K562 (cell line): ENCODE measurements at regions not wholly inside any gene's neighbourhood (a gene's known extent, or its start where the extent isn't known, plus 50 kb on each side); places are given as distances from the start of the nearest gene placed in this dataset.
"Not testable (repeated sequence)": the region's sequence is repeated elsewhere in the genome, so short reads cannot be mapped to it uniquely, and the experiment has no call there.

Experiments used
- ATAC-seq: fragments of 200-7000 bp; cut with Tn5 transposase; 3 replicates; pipeline ENCODE4 v1.9.1; 2020; ENCODE audit warnings: moderate library complexity
- BruUV-seq: library from RNA; stranded (reverse); fragments of 400-500 nt; replicated peaks from 2 replicates; lab custom pipeline; 2021; lab: Mats Ljungman, UMichigan
- CTCF ChIA-PET: fragments of 300-600 bp; formaldehyde crosslinking; extraction: SDS; loops from one replicate; lab custom pipeline; 2021; ENCODE audit warnings: low intra/inter-chr PET ratio; lab: Yijun Ruan, JAX
- POLR2A ChIA-PET: fragments of 300-600, 350-650 bp; sonication (Branson Sonifier 250); formaldehyde crosslinking; extraction: SDS; loops from one replicate; lab custom pipeline; 2021; ENCODE audit warnings: antibody characterized with exemption, inconsistent platforms; lab: Yijun Ruan, JAX
- DNase-seq, 4 experiments: peaks; one replicate each; pipeline versions ENCODE4 v3.0.0 to v3.0.0-alpha.2; 2011 to 2018; ENCODE audit warnings: low spot score in 3 of 4, mixed read lengths in 3 of 4; ENCODE audit errors: extremely low read depth in 1 of 4
- FAIRE-seq: peaks from 2 replicates; lab custom pipeline; 2011; peaks lifted over from hg19 to GRCh38; lab: Jason Lieb, UNC
- H2AFZ ChIP-seq: 2 replicates; pipeline ENCODE4 v1.6.0; 2011; ENCODE audit warnings: low read depth, low read length, control low read depth, inconsistent platforms
- H3K27ac ChIP-seq: fragments of 200-600 bp; 3 replicates; pipeline ENCODE4 v1.8.0; 2011; ENCODE audit warnings: low read depth, mild to moderate bottlenecking, control low read depth, inconsistent platforms, low read length, moderate library complexity, mixed read lengths; ENCODE audit errors: extremely low read depth
- H3K27me3 ChIP-seq, 2 experiments: fragments of 300-600 bp in 1 of 2; 2 replicates in 1 of 2; 3 replicates in 1 of 2; pipeline versions ENCODE4 v1.6.0 to v1.8.0; 2011; ENCODE audit warnings: inconsistent platforms in 2 of 2, low read length in 2 of 2, mild to moderate bottlenecking in 1 of 2, mixed read lengths in 1 of 2, moderate library complexity in 1 of 2; ENCODE audit not compliant: control insufficient read depth in 2 of 2, insufficient read depth in 2 of 2
- H3K36me3 ChIP-seq: fragments of 300-600 bp; 3 replicates; pipeline ENCODE4 v1.8.0; 2011; ENCODE audit warnings: mild to moderate bottlenecking, low read length, inconsistent platforms; ENCODE audit not compliant: control insufficient read depth, insufficient read depth
- H3K4me1 ChIP-seq, 2 experiments: fragments of 200-600 bp in 1 of 2; replicated peaks in 1 of 2; 2 replicates in 1 of 2; 3 replicates in 1 of 2; pipeline versions ENCODE4 v1.5.1 to v1.8.0; 2011; ENCODE audit warnings: inconsistent platforms in 2 of 2, low read length in 2 of 2, mild to moderate bottlenecking in 1 of 2, mixed read lengths in 1 of 2, moderate library complexity in 1 of 2; ENCODE audit not compliant: control insufficient read depth in 2 of 2, insufficient read depth in 2 of 2
- H3K4me2 ChIP-seq: 2 replicates; pipeline ENCODE4 v1.6.1; 2011; ENCODE audit warnings: low read length, control low read depth, inconsistent platforms, mixed read lengths; ENCODE audit not compliant: insufficient read depth
- H3K4me3 ChIP-seq: fragments of 200-600 bp; sonication (generic), shearing (Covaris generic); 2 replicates; pipeline ENCODE4 v1.5.1; 2016; ENCODE audit warnings: control low read depth, inconsistent platforms
- H3K79me2 ChIP-seq: fragments of 200-600 bp; 3 replicates; pipeline ENCODE4 v1.8.0; 2011; ENCODE audit warnings: low read length, inconsistent platforms; ENCODE audit not compliant: control insufficient read depth, insufficient read depth
- H3K9ac ChIP-seq, 2 experiments: 2 replicates each; pipeline versions ENCODE4 v1.6.0 to v1.6.1; 2011; ENCODE audit warnings: low read depth in 2 of 2, low read length in 2 of 2, control low read depth in 1 of 2, inconsistent platforms in 1 of 2, mild to moderate bottlenecking in 1 of 2, mixed read lengths in 1 of 2; ENCODE audit not compliant: insufficient read depth in 1 of 2
- H3K9me1 ChIP-seq: one replicate; pipeline ENCODE4 v1.6.0; 2011; ENCODE audit warnings: inconsistent platforms, mild to moderate bottlenecking, low read length, moderate library complexity; ENCODE audit not compliant: control insufficient read depth, insufficient read depth
- H3K9me3 ChIP-seq: replicated peaks from 2 replicates; pipeline ENCODE4 v1.5.1; 2011; ENCODE audit warnings: low read depth, low read length, inconsistent platforms; ENCODE audit not compliant: control insufficient read depth, insufficient read depth
- H4K20me1 ChIP-seq: replicated peaks from 2 replicates; pipeline ENCODE4 v1.6.1; 2011; ENCODE audit warnings: low read length, inconsistent platforms, mixed read lengths; ENCODE audit not compliant: control insufficient read depth, insufficient read depth
- BACH1 ChIP-seq: fragments of 200-800 bp; sonication (Bioruptor generic); IDR thresholded peaks from 2 replicates; pipeline ENCODE4 v1.6.1; 2016; ENCODE audit warnings: missing genetic modification characterization, missing compliant biosample characterization
- BHLHE40 ChIP-seq: IDR thresholded peaks from 2 replicates; pipeline ENCODE4 v1.6.1; 2011; ENCODE audit warnings: low read length, improper control_type of control experiment
- HMGN3 ChIP-seq: IDR thresholded peaks from 2 replicates; pipeline ENCODE4 v1.6.1; 2011; ENCODE audit warnings: borderline replicate concordance, low read depth, mild to moderate bottlenecking, mixed read lengths, low read length; ENCODE audit not compliant: insufficient read length; ENCODE audit errors: extremely low read depth
- MBD2 ChIP-seq: sonication (generic); IDR thresholded peaks from 2 replicates; pipeline ENCODE4 v1.6.1; 2016; ENCODE audit warnings: low read depth, borderline replicate concordance
- ZFP36 ChIP-seq: fragments of 150-350 bp; IDR thresholded peaks from 2 replicates; pipeline ENCODE4 v1.6.1; 2018; ENCODE audit warnings: low read length, low read depth; ENCODE audit not compliant: partially characterized antibody
- ZNF766 ChIP-seq: fragments of 200-800 bp; sonication (Bioruptor generic); conservative IDR thresholded peaks from 2 replicates; pipeline ENCODE4 v1.6.1; 2016; ENCODE audit warnings: missing genetic modification characterization, missing compliant biosample characterization
- WGBS: fragments of 100-300 bp; shearing (Covaris generic); methylation state at CpG from one replicate; pipeline ENCODE4 v1.1.6; 2016; ENCODE audit warnings: low coverage, mixed read lengths; ENCODE audit not compliant: insufficient coverage; ENCODE audit errors: missing lambda C conversion rate; 5-methylcytosine and 5-hydroxymethylcytosine counted together
- in situ Hi-C: fragments of 300-500 bp; cut with MboI; formaldehyde crosslinking; loops from 4 replicates; pipeline ENCODE4 v1.15.0; 2018; ENCODE audit warnings: inconsistent platforms, mixed read lengths
- intact Hi-C: fragments of 100-400 bp; cut with micrococcal nuclease; formaldehyde crosslinking; loops from 2 replicates; pipeline ENCODE4 v1.14.2; 2022
- TF ChIP-seq, protein P1 (sequence below): fragments of 250-450 bp; sonication (Bioruptor Pico); IDR thresholded peaks from 2 replicates; pipeline ENCODE4 v1.9.0; 2021; ENCODE audit warnings: mild to moderate bottlenecking, inconsistent platforms

DNA sequence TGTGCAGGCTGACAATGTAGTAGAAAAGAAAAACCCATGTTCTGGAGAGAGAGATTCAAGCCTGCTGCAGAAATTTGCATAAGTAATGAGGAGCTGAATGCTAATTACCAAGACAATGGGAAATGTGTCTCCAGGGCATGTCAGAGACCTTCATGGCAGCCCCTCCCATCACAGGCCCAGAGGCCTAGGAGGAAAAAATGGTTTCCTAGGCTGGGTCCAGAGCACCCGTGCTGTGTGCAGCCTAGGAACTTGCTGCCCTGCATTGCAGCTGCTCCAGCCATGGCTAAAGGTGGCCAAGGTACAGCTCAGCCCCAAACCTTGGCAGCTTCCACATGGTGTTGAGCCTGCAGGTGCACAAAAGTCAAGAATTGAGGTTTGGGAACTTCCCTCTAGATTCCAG is 402.3 kb downstream of the PRR32 start:
- FAIRE-seq, POLR2A ChIA-PET, H4K20me1 ChIP-seq, DNase-seq, H3K4me1 ChIP-seq, BruUV-seq, H3K4me3 ChIP-seq, H3K9ac ChIP-seq, CTCF ChIA-PET, intact Hi-C loops, H3K79me2 ChIP-seq, H3K27me3 ChIP-seq, H3K4me2 ChIP-seq, H3K27ac ChIP-seq, H2AFZ ChIP-seq, ATAC-seq, H3K9me3 ChIP-seq, H3K9me1 ChIP-seq, in situ Hi-C loops, H3K36me3 ChIP-seq: not testable (repeated sequence)
- peak; percentile 30 for TF ChIP-seq ZFP36
- WGBS = 0% methylated on average over 1 of the region's 1 CpG

DNA sequence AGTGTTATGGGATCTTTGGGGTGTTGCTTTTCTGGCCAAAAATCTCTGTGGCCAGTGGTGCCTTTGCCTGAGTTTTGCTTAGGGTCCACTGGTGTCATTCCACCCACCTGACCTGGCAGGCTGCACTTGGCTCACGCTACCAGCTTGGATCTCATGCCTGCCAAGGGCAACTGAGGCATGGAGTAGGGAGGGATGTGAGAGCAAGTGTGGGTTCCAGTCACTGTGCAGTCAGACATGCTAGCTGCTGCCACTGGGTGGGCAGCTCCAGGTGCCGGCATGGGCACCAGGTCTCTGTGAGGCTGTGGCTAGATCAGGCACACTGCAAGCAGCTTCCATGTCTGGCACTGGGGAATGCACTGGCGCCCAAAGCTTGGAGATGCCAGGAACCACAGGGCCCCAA is 424.1 kb downstream of the PRR32 start:
- H3K4me2 ChIP-seq = no peak overlapping the region
- POLR2A ChIA-PET = no interaction called here

More for the DNA sequence above, 424.1 kb downstream of the PRR32 start:
- Histone ChIP-seq H3K36me3 (no peaks in the 10 kb centered on the region), H3K27ac (no peak overlapping the region), H3K9ac (no peak overlapping the region), H3K9me1 (no peaks in the 10 kb centered on the region), H3K4me1 (no peaks in the 10 kb centered on the region), H3K27me3 (no peaks in the 10 kb centered on the region), H3K9me3 (no peaks in the 10 kb centered on the region), H2AFZ (no peak overlapping the region), H3K79me2 (no peaks in the 10 kb centered on the region), H3K4me3 (no peak overlapping the region), H4K20me1 (no peaks in the 10 kb centered on the region)
- CTCF ChIA-PET = no interaction called here
- WGBS = 0% methylated on average over 2 of the region's 3 CpGs
- in situ Hi-C loops = no loop called here
- intact Hi-C loops = no loop called here
- BruUV-seq = no TSS peak
- FAIRE-seq (no peak), DNase-seq (no peak), ATAC-seq (no peak)
- TF ChIP-seq BACH1 (tag) (no peak), BHLHE40 (no peak), MBD2 (no peak), HMGN3 (no peak), ZNF766 (CRISPR knock-in tag) (no peak)
- TF ChIP-seq, protein P1, sequence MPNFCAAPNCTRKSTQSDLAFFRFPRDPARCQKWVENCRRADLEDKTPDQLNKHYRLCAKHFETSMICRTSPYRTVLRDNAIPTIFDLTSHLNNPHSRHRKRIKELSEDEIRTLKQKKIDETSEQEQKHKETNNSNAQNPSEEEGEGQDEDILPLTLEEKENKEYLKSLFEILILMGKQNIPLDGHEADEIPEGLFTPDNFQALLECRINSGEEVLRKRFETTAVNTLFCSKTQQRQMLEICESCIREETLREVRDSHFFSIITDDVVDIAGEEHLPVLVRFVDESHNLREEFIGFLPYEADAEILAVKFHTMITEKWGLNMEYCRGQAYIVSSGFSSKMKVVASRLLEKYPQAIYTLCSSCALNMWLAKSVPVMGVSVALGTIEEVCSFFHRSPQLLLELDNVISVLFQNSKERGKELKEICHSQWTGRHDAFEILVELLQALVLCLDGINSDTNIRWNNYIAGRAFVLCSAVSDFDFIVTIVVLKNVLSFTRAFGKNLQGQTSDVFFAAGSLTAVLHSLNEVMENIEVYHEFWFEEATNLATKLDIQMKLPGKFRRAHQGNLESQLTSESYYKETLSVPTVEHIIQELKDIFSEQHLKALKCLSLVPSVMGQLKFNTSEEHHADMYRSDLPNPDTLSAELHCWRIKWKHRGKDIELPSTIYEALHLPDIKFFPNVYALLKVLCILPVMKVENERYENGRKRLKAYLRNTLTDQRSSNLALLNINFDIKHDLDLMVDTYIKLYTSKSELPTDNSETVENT (CRISPR knock-in tag) = no peak
